Ammon's horn (tissue), 1 donor: ENCODE measurements at regions not wholly inside any gene's neighbourhood (a gene's known extent, or its start where the extent isn't known, plus 50 kb on each side); places are given as distances from the start of the nearest gene placed in this dataset.
"Not testable (repeated sequence)": the region's sequence is repeated elsewhere in the genome, so short reads cannot be mapped to it uniquely, and the experiment has no call there.

Experiments
- DNase-seq: peaks from one replicate; pipeline ENCODE4 v3.0.0-alpha.2; 2016; ENCODE audit warnings: low spot score

DNA sequence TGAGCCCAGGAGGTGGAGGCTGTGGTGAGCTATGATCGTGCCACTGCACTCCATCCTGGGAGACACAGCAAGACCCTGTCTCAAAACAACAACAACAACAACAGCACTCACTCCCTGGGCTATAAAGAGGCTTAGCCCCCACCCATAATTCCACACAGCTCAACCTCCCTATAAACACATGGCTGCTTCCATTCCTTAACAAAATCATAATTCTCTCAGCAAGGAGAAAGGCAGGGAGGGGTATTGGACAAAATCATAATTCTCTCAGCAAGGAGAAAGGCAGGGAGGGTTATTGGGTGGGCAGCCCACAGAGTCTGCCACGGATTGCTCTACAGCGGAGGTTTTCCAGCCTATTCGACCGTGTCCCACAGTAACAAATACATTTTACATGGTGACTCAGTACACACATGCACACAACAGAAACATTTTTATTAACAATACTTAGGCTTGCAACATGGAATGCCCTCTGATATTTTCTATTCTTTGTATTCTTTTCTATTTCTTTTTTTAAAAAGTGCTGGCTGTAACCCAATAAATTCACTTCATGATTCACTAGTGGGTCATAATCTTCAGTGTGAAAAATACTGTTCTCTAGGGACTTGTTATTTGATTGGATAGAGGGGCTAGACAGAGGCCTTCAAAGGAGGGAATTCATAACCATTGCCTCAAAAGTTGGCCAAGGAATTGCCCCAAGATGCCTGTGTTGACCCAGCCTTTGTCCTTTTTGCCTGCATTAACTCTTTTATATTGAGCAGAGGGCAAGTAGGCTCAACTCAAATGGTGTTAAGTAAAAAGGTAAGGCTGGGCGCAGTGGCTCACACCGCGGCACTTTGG lies 50.6 kb upstream of the ZMYND8 start:
- no peak for DNase-seq

DNA sequence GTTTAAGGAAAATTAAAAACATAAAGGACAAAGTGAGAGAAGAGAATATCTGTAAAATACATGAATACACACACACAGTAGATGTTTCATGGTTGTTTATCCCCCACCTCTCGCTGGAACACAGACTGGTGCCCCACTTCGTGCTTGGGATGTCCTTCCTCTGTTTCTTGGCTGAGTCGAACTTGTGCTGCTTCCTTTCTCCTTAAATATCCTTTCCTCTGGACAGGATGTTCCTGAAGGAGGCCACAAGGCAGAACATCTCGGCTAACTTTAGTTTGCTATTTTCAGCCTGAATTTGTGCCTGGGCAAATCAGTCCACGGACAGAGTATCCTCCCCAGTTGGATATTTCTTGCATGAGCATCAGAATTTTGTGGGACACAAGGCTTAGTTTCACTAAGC lies 54.7 kb upstream of the ZMYND8 start:
- peak; percentile 17 for DNase-seq

DNA sequence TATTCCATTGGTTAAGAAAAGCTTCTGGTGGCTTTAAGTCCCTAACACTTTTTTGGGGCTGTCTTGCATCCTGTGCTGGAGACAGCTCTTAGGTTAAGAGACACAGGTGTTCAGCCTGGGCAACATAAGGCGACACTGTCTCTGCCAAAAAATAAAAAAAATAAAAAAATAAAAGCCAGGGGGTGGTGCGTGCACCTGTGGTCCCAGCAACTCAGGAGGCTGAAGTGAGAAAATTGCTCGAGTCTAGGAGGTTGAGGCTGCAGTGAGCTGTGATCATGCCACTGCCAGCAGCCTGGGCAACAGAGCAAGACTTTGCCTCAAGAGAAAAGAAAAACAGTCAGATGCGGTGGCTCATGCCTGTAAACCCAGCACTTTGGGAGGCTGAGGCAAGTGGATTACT lies 55.6 kb upstream of the ZMYND8 start:
- no peak for DNase-seq

DNA sequence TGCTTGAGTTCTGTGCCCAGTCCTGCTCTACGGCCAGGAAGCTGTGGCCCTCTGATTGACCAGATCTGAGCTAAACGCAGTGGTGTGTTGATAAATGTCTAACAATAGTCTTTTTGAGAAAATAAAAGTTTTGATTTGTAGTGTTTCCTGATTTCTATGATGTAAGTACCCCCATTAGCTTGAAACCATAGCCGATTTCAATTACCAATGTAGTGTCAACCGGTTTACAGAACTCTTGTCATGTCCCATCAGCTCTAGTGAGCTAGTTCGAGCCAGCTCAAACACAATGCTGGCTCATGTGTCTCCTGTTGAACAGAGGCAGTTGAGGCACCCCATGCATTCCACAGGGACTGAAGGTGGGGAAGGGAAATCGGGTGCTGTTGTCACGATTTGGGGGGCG lies 56.7 kb upstream of the ZMYND8 start:
- DNase-seq: no peak

DNA sequence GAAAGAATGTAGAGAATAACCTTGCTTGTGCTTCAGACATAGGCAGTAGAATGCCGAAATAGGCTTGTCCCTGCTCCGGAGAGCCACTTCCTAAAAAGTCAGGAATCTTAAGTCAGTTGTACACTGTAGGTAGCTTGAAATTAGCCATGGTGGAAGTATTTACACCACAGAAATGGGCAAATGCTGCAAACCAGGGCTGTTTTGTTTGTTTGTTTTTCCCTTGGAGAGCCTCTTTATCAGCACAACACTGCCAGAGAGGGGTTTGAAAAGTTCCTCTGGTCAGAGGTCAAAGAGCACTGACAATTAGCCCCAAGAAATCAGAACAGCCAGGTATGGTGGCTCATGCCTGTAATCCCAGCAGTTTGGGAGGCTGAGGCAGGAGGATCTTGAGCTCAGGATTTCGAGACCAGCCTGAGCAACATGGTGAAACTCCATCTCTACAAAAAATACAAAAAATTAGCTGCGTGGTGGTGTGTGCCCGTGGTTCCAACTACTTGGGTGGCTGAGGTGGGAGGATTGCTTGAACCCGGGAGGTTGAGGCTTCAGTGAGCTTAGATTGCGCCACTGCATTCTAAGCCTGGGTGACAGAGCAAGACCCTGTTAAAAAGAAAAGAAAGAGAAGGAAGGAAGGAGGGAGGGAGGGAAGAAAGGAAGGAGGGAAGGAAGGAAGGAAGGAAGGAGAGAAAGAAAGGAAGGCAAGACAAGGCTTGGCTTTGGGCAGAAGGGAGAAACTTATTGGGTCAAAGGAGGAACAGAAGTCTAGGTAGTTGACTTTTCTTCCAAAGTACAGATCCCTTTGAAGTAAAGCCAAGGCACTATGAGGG lies 61.0 kb upstream of the ZMYND8 start:
- no peak for DNase-seq

DNA sequence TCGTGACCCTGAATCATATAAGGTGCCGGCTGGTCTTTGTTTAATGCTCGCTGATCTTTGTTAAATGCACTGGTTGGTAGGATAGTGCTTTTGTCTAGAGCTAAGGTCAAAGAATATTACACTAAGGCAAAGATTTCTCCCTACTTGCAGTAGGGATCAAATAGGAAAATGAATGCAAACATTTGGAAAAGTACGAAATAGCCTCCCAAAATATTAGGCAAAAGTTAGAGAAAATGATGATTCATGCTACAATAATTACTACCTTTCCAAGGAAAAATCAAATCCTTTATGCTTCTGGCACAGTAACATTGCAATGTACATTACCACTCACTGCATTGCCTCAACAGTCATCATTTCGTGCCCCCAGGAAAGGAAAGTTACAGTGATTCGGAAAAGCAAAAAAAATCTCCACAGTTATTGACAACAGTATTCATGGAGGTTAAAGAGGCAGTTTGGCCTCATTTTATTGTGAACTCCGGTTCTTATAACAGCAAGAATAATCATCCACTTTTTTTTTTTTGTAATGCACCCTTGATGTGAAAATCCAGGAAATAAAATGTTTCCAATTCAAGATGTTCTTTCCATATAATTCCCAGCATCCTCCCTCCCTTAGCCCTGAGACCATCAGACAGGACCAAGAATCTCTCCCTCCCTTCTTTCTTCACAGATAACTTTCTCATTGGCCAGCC lies 61.7 kb upstream of the ZMYND8 start:
- no peak for DNase-seq

DNA sequence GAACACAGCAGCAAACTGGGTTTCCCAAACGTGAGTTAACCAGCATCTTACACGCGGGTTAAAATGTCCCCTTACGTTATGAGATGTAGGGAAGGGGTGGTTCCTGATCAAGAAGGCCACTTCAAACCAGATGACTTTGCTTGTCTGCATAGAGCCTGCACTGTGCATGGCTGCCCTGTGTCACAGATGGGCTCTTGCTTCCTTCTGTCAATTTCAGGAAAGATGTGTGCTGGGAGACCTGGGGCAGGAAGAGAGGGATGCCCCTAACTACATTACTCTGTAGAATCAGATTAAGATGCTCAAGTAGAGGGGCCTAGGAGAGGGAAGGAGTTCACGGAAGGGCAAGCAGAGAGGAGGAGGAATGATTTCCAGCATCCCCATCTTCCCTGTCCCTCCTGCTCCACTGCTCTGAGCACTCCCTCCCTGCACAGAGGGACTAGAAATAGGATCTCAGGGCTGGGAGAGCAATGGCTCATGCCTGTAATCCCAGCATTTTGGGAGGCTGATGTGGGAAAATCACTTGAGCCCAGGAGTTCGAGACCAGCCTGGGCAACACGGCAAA lies 63.5 kb upstream of the ZMYND8 start:
- no peak for DNase-seq

DNA sequence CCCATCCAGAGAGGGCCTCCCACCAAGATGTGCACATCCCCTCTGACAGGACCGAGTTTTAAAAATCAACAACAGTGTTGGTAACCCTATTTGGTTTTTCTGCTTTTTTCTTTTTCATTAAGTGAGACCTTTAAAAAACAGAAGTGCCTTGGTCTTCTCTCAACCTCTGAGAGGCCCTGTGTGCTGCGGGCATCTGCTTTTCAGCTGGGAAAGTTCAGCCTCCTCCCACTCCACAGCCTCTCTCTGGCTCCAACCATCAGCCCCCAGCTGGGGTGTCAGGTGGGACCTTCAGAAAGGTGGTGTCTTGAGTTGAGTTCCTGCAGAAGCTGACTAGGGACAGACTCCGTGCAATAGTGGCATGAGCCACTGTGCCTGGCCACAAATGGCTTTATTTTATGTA lies 64.6 kb upstream of the ZMYND8 start:
- DNase-seq: no peak

DNA sequence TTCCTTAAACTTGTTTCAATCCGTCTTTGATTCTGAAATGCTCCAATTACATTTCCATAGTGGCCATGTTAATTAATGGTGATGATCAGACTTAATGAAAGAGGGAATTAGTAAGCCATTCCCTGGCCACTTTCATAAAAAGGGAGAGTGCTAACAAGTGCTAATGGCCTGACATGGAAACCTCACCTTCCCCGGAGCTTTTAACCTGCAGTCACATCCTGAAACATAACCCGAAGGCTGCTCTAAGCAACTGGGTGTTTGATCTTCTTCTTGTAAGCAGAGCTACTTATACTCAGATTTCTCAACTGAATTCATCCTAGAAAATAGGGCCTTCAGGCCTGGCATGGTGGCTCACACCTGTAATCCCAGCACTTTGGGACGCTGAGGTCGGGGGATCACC lies 67.1 kb upstream of the ZMYND8 start:
- DNase-seq: no peak

DNA sequence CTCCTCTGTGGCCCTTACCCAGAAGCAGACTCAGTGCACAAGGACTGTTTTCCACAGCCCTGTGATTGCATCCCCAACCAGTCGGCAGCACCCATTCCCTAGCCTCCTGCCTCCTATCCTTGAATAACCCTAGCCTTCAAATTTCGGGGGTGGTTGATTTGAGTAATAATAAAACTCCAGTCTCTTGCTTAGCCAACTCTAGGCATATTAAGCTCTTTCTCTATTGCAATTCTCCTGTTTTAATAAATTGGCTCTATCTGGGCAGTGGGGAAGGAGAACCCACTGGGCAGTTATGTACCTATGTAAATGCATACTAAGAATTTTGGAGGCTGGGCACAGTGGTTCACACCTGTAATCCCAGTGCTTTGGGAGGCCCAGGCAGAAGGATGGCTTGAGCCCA lies 70.6 kb upstream of the ZMYND8 start:
- no peak for DNase-seq

DNA sequence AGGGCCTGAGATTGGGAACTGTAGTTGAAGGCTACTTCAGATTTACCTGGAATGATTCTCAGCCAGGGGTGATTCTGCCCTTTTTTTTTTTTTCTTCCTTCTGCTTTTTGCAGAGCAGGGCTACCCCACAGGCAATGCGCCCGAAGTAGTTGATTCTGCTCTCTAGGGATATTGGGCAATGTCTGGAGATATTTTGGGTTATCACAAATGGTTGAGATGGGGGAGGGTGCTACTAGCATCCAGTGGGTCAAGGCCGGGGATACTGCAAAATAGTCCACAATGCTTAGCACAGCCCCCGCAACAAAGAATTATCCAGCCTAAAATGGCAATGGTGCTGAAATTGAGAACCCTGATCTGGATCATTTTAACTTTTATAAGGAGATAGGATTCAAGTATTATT lies 71.2 kb upstream of the ZMYND8 start:
- DNase-seq: no peak

DNA sequence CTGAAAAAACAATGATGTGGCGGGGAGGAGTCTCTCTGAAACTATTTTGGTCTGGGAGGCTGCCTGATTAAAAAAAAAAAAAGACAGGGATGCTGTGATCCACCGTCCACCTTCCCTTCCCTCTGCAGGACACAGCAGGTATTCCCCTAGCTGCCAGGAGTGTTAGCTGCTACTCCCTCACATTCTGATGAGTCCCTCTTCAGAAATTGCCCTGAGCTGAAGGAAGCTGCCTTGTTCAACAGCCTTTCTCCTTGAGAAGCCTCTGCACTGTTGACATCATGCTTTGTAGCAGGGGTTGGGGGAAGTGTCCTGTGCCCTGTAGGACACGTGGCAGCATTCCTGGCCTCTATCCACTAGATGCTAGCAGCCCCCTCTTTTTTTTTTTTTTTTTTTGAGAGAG lies 71.7 kb upstream of the ZMYND8 start:
- no peak for DNase-seq

DNA sequence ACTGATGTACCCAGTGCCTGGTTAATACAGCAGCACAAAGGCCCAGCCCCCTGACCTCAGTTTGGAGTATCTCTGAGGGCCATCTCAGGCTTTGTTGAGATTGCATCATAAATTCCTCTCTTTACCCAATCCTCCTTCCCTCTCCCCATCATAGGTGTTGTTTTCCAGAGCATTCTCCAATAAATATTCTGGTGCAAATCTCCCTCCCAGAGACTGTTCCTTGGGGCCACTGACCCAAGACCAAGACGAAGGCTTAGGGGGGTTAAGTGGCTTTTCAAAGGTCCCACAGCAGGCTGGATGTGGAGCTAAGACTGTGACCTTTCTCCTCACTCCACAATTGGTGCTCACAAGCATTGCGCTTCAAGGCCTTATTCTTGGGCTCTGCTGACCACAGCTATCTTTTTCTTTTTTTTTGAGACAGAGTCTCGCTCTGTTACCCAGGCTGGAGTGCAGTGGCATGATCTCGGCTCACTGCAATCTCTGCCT lies 72.4 kb upstream of the ZMYND8 start:
- no peak for DNase-seq

DNA sequence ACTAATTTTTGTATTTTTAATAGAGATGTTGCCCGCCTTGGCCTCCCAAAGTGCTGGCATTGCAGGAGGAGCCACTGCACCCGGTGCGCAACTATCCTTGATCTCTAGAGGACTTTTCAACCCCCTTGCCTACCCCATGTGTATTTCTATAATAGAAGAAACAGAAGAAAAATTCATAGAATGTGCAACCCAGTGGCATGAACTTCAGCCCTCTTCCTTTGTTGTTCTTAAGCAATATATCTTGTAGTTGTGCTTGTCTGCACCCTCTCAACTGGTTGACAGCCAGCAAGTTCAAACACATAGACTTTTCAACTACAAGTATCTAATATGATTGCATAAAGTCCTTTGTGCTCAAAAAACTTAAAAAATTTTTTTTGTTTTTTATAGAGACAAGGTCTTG lies 72.3 kb upstream of the NCOA3 start:
- DNase-seq: no peak

DNA sequence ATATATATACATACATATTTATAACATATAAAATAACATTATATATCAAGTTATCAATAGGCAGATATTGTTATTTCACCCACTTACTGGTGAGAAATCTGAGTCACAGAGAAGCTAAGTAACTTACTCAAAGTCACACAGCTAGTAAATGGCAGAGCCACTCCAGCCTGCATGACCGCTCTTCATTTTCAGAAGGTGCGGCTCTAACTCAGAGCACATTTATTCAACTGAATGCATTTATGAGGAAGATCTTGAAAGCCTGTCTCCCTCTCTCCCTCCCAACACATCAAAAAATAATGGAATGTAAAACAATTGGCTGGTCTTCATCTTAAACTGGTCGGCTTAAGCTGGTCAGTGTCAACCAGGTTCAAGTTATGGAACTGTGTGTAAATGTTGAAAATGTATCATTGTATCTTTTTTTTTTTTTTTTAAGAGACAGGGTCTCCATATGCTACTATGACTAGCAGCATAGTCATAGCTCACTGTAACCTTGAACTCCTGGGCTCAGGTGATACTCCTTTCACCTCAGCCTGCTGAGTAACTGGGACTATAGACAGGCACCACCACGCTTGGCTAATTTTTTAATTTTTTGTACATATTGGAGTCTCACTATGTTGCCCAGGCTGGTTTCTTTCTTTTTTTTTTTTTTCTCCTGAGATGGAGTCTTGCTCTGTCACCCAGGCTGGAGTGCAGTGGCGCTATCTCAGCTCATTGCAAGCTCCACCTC lies 70.7 kb upstream of the NCOA3 start:
- no peak for DNase-seq

DNA sequence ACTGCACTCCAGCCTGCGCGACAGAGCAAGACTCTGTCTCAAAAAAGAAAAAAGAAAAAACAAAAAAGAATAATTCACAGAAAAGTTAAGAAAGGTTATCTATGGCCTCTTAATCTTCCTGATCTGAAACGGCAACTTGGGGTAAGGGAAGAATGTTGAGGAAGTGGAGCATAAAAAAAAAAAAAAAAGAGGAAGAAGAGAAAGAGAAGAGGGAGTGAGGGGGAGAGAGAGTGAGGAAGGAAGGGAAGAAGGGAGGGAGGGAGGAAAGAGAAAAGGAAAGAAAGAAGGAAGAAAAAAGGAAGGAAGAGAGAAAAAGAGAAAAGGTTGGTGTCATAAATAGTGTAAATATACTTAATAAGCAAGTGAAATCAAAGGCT lies 68.9 kb upstream of the NCOA3 start:
- DNase-seq: no peak

DNA sequence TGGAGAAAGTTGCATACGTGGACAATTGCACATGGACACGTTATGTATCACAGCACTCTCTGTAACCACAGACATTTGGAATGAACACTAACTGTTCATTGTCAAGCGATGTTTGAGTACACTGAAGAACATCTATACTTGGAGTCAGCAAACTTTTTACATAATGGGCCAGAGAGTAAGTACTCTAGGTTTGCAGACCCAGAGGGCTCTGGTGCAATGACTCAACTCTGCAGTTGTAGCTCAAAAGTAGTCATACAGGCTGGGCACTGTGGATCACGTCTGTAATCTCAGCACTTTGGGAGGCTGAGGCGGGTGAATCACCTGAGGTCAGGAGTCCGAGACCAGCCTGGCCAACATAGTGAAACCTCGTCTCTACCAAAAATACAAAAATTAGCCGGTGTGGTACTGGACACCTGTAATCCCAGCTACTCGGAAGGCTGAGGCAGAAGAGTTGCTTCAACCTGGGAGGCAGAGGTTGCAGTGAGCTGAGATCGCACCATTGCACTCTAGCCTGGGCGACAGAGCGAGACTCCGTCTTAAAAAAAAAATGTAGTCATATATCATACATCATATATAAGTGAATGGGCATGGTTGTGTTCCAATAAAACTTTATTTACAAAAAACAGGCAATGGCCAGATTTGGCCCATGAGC lies 67.4 kb upstream of the NCOA3 start:
- not testable (repeated sequence) for DNase-seq

DNA sequence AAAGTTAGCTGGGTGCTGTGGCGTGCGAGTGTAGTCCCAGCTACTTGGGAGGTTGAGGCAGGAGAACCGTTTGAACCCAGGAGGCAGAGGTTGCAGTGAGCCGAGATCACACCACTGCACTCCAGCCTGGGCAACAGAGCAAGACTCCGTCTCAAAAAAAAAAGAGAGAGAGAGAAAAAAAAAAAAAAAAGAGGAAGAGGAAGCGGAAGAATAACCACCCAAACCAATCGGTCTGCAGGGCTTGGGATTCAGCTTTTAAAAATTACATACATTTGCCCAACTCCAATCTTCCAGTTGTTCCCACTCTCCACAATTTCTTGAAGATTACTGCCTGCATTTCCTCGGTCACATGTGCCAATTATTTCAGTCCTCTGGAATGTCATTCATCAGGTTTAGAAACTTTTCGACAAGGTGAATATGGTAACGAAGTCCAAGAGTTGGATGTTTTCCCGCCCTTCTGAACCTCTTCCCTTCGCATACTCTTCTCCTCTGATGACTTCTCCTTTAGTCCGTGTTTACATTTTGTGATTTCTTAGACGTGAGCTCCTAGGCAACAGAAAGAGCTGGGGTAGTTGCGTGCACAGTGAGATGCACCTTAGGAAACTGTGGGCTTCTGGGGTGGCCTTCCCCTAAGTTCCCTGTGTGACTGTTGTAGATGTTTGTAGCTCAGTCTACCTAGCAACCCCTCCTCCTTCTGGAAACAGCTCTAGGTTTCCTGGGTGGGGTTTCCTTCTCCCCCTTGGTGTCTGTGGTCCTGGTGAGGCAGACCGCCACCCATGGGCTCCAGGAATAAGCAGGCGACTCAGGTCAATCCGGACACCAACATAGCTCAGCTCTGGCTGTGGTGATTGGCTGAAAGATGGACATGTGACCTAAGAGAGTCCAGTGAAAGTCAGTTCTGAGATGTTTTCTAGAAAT lies 63.0 kb upstream of the NCOA3 start:
- DNase-seq: no peak

DNA sequence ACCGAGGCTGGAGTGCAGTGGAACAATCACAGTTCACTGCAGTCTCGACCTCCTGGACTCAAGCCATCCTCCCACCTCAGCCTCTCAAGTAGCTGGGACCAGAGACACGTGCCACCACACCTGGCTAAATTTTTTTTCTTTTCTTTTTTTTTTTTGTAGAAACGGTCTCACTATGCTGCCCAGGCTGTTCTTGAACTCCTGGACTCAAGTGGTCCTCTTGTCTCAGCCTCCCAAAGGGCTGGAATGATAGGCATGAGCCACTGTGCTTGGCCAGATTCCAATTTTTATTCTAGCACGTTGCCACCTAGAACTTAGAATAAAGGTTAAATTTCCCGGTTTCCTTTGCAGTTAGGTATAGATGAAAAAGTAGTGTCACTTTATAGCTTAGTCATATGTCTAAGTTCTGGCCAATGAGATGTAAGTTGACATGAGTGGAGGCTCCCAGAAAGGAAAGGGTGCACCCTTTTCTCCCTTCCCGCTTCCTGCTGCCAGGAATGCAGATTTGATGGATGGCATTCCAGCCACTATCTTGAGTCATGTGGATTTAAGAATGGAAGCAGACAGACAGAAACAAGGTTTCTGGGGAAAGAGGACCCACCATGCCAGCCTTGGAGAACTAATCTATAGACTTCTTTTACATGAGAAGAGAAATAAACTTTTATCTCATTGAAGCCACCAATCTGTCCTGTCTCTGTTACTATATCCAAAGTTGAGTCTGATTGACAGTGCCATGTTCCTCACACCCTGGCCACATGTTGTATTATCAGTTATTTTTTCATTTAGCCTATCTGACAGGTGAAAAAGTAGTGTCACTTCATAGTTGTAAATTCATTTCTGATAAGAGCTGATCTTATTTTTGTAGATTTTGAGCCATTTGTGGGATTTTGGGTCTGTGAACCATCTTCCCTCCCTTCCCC lies 60.6 kb upstream of the NCOA3 start:
- DNase-seq: no peak
